HEK293T (cell line): ENCODE measurements at regions not wholly inside any gene's neighbourhood (a gene's known extent, or its start where the extent isn't known, plus 50 kb on each side); places are given as distances from the start of the nearest gene placed in this dataset.

ENCODE experiments used
- CTCF ChIA-PET: fragments of 350-600 bp; formaldehyde crosslinking; extraction: SDS; loops from one replicate; lab custom pipeline; 2021; ENCODE audit warnings: antibody characterized with exemption, inconsistent platforms; lab: Yijun Ruan, JAX
- POLR2A ChIA-PET: fragments of 350-600 bp; formaldehyde crosslinking; extraction: SDS; loops from one replicate; lab custom pipeline; 2020; ENCODE audit warnings: antibody characterized with exemption, inconsistent platforms; lab: Yijun Ruan, JAX
- DNase-seq: peaks from one replicate; pipeline ENCODE4 v3.0.0; 2012; ENCODE audit warnings: mixed read lengths; ENCODE audit errors: extremely low spot score
- ARNT ChIP-seq: fragments of 450-650 bp; IDR thresholded peaks from 2 replicates; pipeline ENCODE4 v1.6.1; 2017; ENCODE audit warnings: mild to moderate bottlenecking
- BHLHE40 ChIP-seq: fragments of 450-650 bp; IDR thresholded peaks from 2 replicates; pipeline ENCODE4 v1.6.1; 2016; ENCODE audit warnings: mild to moderate bottlenecking, moderate library complexity, borderline replicate concordance
- CTBP1 ChIP-seq: fragments of 450-650 bp; IDR thresholded peaks from 2 replicates; pipeline ENCODE4 v1.6.1; 2016; ENCODE audit warnings: borderline replicate concordance
- ELF4 ChIP-seq: fragments of 450-650 bp; IDR thresholded peaks from 2 replicates; pipeline ENCODE4 v1.6.1; 2017; ENCODE audit warnings: antibody characterized with exemption
- FOXA1 ChIP-seq: fragments of 450-650 bp; IDR thresholded peaks from 2 replicates; pipeline ENCODE4 v1.6.1; 2016; ENCODE audit warnings: mild to moderate bottlenecking
- FOXK2 ChIP-seq: fragments of 450-650 bp; IDR thresholded peaks from 2 replicates; pipeline ENCODE4 v1.6.1; 2016; ENCODE audit warnings: mild to moderate bottlenecking
- FOXM1 ChIP-seq: fragments of 450-650 bp; IDR thresholded peaks from 2 replicates; pipeline ENCODE4 v1.6.1; 2017; ENCODE audit warnings: mild to moderate bottlenecking, borderline replicate concordance
- HDGF ChIP-seq: fragments of 450-650 bp; IDR thresholded peaks from 2 replicates; pipeline ENCODE4 v1.6.1; 2017; ENCODE audit warnings: antibody characterized with exemption, borderline replicate concordance
- L3MBTL2 ChIP-seq: fragments of 450-650 bp; conservative IDR thresholded peaks from 2 replicates; pipeline ENCODE4 v1.6.1; 2016; ENCODE audit warnings: mild to moderate bottlenecking
- LEF1 ChIP-seq: fragments of 450-650 bp; IDR thresholded peaks from 2 replicates; pipeline ENCODE4 v1.6.1; 2017; ENCODE audit warnings: mild to moderate bottlenecking, borderline replicate concordance
- NFRKB ChIP-seq: fragments of 450-650 bp; IDR thresholded peaks from 2 replicates; pipeline ENCODE4 v1.6.1; 2016; ENCODE audit warnings: mild to moderate bottlenecking, moderate library complexity
- PKNOX1 ChIP-seq: fragments of 450-650 bp; IDR thresholded peaks from 2 replicates; pipeline ENCODE4 v1.6.1; 2016
- SP1 ChIP-seq: fragments of 450-650 bp; IDR thresholded peaks from 2 replicates; pipeline ENCODE4 v1.6.1; 2017
- SUZ12 ChIP-seq: fragments of 450-650 bp; IDR thresholded peaks from 2 replicates; pipeline ENCODE4 v1.6.1; 2016; ENCODE audit warnings: mild to moderate bottlenecking
- TARDBP ChIP-seq: fragments of 450-650 bp; IDR thresholded peaks from 2 replicates; pipeline ENCODE4 v1.6.1; 2016
- ZNF384 ChIP-seq: fragments of 450-650 bp; IDR thresholded peaks from 2 replicates; pipeline ENCODE4 v1.6.1; 2016

GRCh38 chr2:158740127-158740526 is 55.0 kb upstream of the DAPL1 start:
- TF ChIP-seq CTBP1 (no peak), SP1 (no peak), L3MBTL2 (no peak), BHLHE40 (no peak), LEF1 (no peak), ARNT (no peak), ZNF384 (no peak), FOXK2 (no peak), SUZ12 (no peak), FOXA1 (no peak), HDGF (no peak), PKNOX1 (no peak), ELF4 (no peak), FOXM1 (no peak), TARDBP (no peak), NFRKB (no peak)
- CTCF ChIA-PET = interaction anchor here (0.6 kb wide), 1 partner anchor 265 kb away, joined by 3 read pairs; no protein-coding TSS in a partner anchor
- POLR2A ChIA-PET = no interaction called here
- no peak for DNase-seq

GRCh38 chr2:158740621-158741020 is 54.5 kb upstream of the DAPL1 start:
- TF ChIP-seq L3MBTL2 (no peak), LEF1 (no peak), ARNT (no peak), CTBP1 (no peak), BHLHE40 (no peak), ELF4 (no peak), ZNF384 (no peak), SP1 (no peak)
- DNase-seq = no peak
- ChIA-PET POLR2A (no interaction called here), CTCF (no interaction called here)

- TF ChIP-seq ZNF384 (no peak), SUZ12 (no peak), L3MBTL2 (no peak), FOXM1 (no peak), PKNOX1 (no peak)
- ChIA-PET POLR2A (no interaction called here), CTCF (interaction anchor here (0.6 kb wide), 1 partner anchor 1665 kb away, joined by 3 read pairs; no protein-coding TSS in a partner anchor)
- DNase-seq = no peak
These were observed 53.5 kb upstream of the DAPL1 start for GRCh38 chr2:158741625-158742024.

- POLR2A ChIA-PET = no interaction called here
- CTCF ChIA-PET = interaction anchor here (1.3 kb wide), 1 partner anchor 18 kb away, joined by 4 read pairs; no protein-coding TSS in a partner anchor
- DNase-seq = no peak
- TF ChIP-seq L3MBTL2 (no peak), TARDBP (no peak), BHLHE40 (no peak), FOXK2 (no peak), FOXA1 (no peak), HDGF (no peak), CTBP1 (no peak), ELF4 (no peak), NFRKB (no peak), LEF1 (no peak), ZNF384 (no peak), SUZ12 (no peak), PKNOX1 (no peak), SP1 (no peak), ARNT (no peak), FOXM1 (no peak)
These were observed 52.6 kb upstream of the DAPL1 start for GRCh38 chr2:158742536-158742935.

- DNase-seq = no peak
- CTCF ChIA-PET = interaction anchor here (0.8 to 1.3 kb wide), 4 partner anchors 10 to 628 kb away, joined by 3 to 4 read pairs (median 4); no protein-coding TSS in a partner anchor
- POLR2A ChIA-PET = no interaction called here
- TF ChIP-seq PKNOX1 = no peak
- no peak for TF ChIP-seq HDGF
- no peak for TF ChIP-seq CTBP1
- no peak for TF ChIP-seq BHLHE40
- TF ChIP-seq SUZ12 = no peak
- TF ChIP-seq FOXM1 = no peak
- no peak for TF ChIP-seq ELF4
- no peak for TF ChIP-seq NFRKB
- no peak for TF ChIP-seq LEF1
- TF ChIP-seq ARNT = no peak
- no peak for TF ChIP-seq FOXK2
- TF ChIP-seq SP1 = no peak
- no peak for TF ChIP-seq L3MBTL2
These were observed 51.7 kb upstream of the DAPL1 start for GRCh38 chr2:158743466-158743865.

GRCh38 chr2:158743879-158744278 is 51.2 kb upstream of the DAPL1 start:
- POLR2A ChIA-PET = no interaction called here
- TF ChIP-seq HDGF (no peak), TARDBP (no peak), SP1 (no peak), PKNOX1 (no peak), FOXM1 (no peak), ZNF384 (no peak)
- DNase-seq = no peak
- CTCF ChIA-PET = interaction anchor here (0.8 to 1.3 kb wide), 3 partner anchors 10 to 628 kb away, joined by 3 to 4 read pairs (median 4); no protein-coding TSS in a partner anchor
